ENCODE measurements at regions not wholly inside any gene's neighbourhood (a gene's known extent, or its start where the extent isn't known, plus 50 kb on each side); places are given as distances from the start of the nearest gene placed in this dataset.

DNA sequence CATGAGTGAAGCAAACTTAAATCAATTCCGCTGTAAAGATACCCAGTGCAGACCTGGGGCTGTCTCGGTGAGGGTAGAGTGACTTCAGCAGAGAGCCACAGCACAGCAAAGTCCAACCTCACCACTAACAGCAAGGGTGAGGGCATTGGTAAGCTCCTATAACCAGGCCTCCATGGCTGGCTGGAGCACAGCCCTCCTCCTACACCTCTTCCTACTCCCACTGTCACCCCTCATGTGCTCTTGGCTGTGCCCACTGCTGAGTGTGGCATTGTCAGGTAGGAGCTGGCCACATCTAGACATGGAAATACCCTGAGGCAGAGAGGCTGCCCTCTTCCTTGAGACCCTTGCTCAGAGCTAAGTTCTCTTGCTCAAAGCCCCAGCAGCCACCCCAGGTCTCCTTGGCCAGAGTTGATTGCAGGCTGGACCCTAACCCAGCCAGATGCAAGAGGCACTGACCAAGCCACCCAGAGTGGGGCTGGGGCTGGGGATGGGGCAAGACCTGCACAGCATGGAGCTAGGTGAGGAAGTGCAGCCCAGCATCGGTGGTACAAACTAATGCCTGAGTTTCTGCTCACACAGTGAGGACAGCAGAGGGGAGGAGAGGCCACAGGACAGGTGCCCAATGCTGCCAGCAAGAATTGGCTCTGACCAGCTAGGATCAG lies 77.6 kb upstream of the RAB6C start:
- TF ChIP-seq, protein P1, sequence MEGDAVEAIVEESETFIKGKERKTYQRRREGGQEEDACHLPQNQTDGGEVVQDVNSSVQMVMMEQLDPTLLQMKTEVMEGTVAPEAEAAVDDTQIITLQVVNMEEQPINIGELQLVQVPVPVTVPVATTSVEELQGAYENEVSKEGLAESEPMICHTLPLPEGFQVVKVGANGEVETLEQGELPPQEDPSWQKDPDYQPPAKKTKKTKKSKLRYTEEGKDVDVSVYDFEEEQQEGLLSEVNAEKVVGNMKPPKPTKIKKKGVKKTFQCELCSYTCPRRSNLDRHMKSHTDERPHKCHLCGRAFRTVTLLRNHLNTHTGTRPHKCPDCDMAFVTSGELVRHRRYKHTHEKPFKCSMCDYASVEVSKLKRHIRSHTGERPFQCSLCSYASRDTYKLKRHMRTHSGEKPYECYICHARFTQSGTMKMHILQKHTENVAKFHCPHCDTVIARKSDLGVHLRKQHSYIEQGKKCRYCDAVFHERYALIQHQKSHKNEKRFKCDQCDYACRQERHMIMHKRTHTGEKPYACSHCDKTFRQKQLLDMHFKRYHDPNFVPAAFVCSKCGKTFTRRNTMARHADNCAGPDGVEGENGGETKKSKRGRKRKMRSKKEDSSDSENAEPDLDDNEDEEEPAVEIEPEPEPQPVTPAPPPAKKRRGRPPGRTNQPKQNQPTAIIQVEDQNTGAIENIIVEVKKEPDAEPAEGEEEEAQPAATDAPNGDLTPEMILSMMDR (IDR thresholded peaks at IDR 0.05): no peak
- no peak for TF ChIP-seq POLR2A (IDR thresholded peaks at IDR 0.05)
